Transverse colon (tissue), 4 donors: ENCODE measurements at regions not wholly inside any gene's neighbourhood (a gene's known extent, or its start where the extent isn't known, plus 50 kb on each side); places are given as distances from the start of the nearest gene placed in this dataset.

Experiments used
- EP300 ChIP-seq: sonication (generic); formaldehyde crosslinking; IDR thresholded peaks from one replicate; pipeline ENCODE4 v1.6.1; 2017; ENCODE audit warnings: antibody characterized with exemption, low read depth
- POLR2AphosphoS5 ChIP-seq, 3 donors: sonication (generic); formaldehyde crosslinking; IDR thresholded peaks; one replicate each; pipeline ENCODE4 v1.6.1; 2016; ENCODE audit warnings: antibody characterized with exemption in 3 of 3
- TF ChIP-seq, protein P1 (sequence below), 5 experiments: fragments of 200-600 bp in 3 of 5; fragments of 450-650 bp in 2 of 5; sonication (generic) in 3 of 5; IDR thresholded peaks; 1 replicate in 2 of 5; 2 replicates in 3 of 5; pipeline ENCODE4 v1.5.1; 2016 to 2017; ENCODE audit warnings: antibody characterized with exemption in 5 of 5, inconsistent platforms in 3 of 5, mild to moderate bottlenecking in 2 of 5, moderate library complexity in 1 of 5

DNA sequence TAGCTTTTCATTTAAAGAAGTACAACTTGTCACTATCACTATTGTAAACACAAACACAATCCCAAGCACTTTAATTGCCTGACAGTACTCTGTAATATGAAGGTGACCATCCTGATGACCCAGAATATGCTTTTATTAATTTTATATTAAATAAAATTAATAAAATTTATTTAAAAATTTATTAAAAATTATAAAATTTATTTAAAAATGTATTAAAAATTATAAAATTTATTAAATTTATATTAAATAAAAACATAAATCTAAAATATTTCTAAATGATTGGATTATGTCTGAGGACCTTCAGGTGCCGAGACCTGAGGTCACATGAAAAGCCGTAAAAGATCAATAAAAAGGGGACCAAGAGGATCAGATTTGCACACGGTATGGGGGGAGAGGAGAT is 229.8 kb upstream of the KIRREL3 start:
- TF ChIP-seq, protein P1, sequence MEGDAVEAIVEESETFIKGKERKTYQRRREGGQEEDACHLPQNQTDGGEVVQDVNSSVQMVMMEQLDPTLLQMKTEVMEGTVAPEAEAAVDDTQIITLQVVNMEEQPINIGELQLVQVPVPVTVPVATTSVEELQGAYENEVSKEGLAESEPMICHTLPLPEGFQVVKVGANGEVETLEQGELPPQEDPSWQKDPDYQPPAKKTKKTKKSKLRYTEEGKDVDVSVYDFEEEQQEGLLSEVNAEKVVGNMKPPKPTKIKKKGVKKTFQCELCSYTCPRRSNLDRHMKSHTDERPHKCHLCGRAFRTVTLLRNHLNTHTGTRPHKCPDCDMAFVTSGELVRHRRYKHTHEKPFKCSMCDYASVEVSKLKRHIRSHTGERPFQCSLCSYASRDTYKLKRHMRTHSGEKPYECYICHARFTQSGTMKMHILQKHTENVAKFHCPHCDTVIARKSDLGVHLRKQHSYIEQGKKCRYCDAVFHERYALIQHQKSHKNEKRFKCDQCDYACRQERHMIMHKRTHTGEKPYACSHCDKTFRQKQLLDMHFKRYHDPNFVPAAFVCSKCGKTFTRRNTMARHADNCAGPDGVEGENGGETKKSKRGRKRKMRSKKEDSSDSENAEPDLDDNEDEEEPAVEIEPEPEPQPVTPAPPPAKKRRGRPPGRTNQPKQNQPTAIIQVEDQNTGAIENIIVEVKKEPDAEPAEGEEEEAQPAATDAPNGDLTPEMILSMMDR (IDR thresholded peaks at IDR 0.05): no peak
- no peak for TF ChIP-seq EP300
- TF ChIP-seq POLR2AphosphoS5 (IDR thresholded peaks at IDR 0.05): no peak
